Smooth muscle cell of the brain vasculature (primary cell): ENCODE measurements at regions not wholly inside any gene's neighbourhood (a gene's known extent, or its start where the extent isn't known, plus 50 kb on each side); places are given as distances from the start of the nearest gene placed in this dataset.
"Not testable (repeated sequence)": the region's sequence is repeated elsewhere in the genome, so short reads cannot be mapped to it uniquely, and the experiment has no call there.

Experiments
- DNase-seq: peaks from one replicate; pipeline ENCODE4 v3.0.0-alpha.2; 2012; ENCODE audit warnings: low read depth, low spot score

- no peak for DNase-seq
Measured at GRCh38 chr13:50268500-50268899, 253.3 kb downstream of the KCNRG start.

- no peak for DNase-seq
Measured at GRCh38 chr13:50274181-50274580, 258.9 kb downstream of the KCNRG start.

GRCh38 chr13:50275392-50276063 lies 260.3 kb downstream of the KCNRG start:
- DNase-seq = no peak

- no peak for DNase-seq
Measured at GRCh38 chr13:50276550-50276949, 261.3 kb downstream of the KCNRG start.

- no peak for DNase-seq
Measured at GRCh38 chr13:50277127-50277526, 261.9 kb downstream of the KCNRG start.

- DNase-seq = no peak
Measured at GRCh38 chr13:50277906-50278305, 262.7 kb downstream of the KCNRG start.

GRCh38 chr13:50280441-50280937 lies 265.2 kb downstream of the KCNRG start:
- DNase-seq = no peak

- DNase-seq = no peak
Measured at GRCh38 chr13:50282016-50282415, 266.8 kb downstream of the KCNRG start.

GRCh38 chr13:50283017-50283416 lies 267.8 kb downstream of the KCNRG start:
- no peak for DNase-seq

GRCh38 chr13:50284540-50284939 lies 269.3 kb downstream of the KCNRG start:
- DNase-seq = no peak

- no peak for DNase-seq
Measured at GRCh38 chr13:50285283-50285682, 270.0 kb downstream of the KCNRG start.

GRCh38 chr13:50286324-50286723 lies 271.1 kb downstream of the KCNRG start:
- no peak for DNase-seq

GRCh38 chr13:50290186-50290585 lies 274.9 kb downstream of the KCNRG start:
- DNase-seq = no peak

- DNase-seq = no peak
Measured at GRCh38 chr13:50291611-50292010, 276.4 kb downstream of the KCNRG start.

- no peak for DNase-seq
Measured at GRCh38 chr13:50292081-50292480, 276.8 kb downstream of the KCNRG start.

GRCh38 chr13:50294425-50294824 lies 279.2 kb downstream of the KCNRG start:
- not testable (repeated sequence) for DNase-seq

GRCh38 chr13:50299546-50300249 lies 284.5 kb downstream of the KCNRG start:
- no peak for DNase-seq

GRCh38 chr13:50303963-50304721 lies 288.9 kb downstream of the KCNRG start:
- DNase-seq = no peak

GRCh38 chr13:50306156-50306555 lies 290.9 kb downstream of the KCNRG start:
- no peak for DNase-seq

- DNase-seq = no peak
Measured at GRCh38 chr13:50309318-50309717, 294.1 kb downstream of the KCNRG start.

GRCh38 chr13:50309882-50310594 lies 294.8 kb downstream of the KCNRG start:
- no peak for DNase-seq

- no peak for DNase-seq
Measured at GRCh38 chr13:50310734-50311133, 295.5 kb downstream of the KCNRG start.
